ENCODE measurements at regions not wholly inside any gene's neighbourhood (a gene's known extent, or its start where the extent isn't known, plus 50 kb on each side); places are given as distances from the start of the nearest gene placed in this dataset.

DNA sequence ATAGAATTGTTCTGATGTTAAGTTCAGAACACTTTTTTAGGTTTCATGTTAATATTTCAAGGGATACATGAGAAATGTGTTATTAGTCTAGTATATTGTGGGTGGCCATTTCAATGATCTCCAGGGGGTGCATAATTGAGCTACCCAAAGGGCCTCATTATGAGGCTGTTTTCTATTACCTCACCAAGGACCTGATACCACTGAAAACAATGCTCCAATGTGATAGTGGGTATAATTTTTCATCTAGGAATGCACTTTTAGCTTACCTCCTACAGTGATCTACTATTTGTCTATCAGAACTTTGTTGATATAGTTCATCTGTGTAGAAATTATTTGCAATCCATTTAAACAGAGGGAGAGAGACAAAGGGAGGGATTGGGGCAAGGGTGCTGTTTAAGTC lies 106.8 kb upstream of the HS3ST5 start:
- Mint-ChIP-seq H3K4me3 (ENCODE audit: unreplicated experiment) (no peak overlapping the region), H3K27ac (ENCODE audit: unreplicated experiment) (no peak overlapping the region), H3K9me3 (ENCODE audit: unreplicated experiment) (no peaks in the 10 kb centered on the region), H3K4me1 (ENCODE audit: low read depth, unreplicated experiment) (no peaks in the 10 kb centered on the region), H3K27me3 (ENCODE audit: low read depth, unreplicated experiment) (peaks cover 4% of the 10 kb centered on the region), H3K36me3 (ENCODE audit: low read depth, unreplicated experiment) (no peaks in the 10 kb centered on the region)
- no peaks in the 10 kb centered on the region for H4K20me1 ChIP-seq (ENCODE audit: insufficient read depth, low read length)
- H3K4me1 ChIP-seq (ENCODE audit: insufficient read depth, low read length) = no peaks in the 10 kb centered on the region
- no peak overlapping the region for H2AFZ ChIP-seq (ENCODE audit: low read depth, low read length)
- H3K27me3 ChIP-seq (ENCODE audit: insufficient read depth, low read length) = no peaks in the 10 kb centered on the region
- H3K9me3 ChIP-seq (ENCODE audit: insufficient read depth, low read depth, low read length) = no peaks in the 10 kb centered on the region
- H3K4me2 ChIP-seq (ENCODE audit: low read length) = no peak overlapping the region
- FAIRE-seq (no peak), DNase-seq (ENCODE audit: low read depth) (no peak)
- no peak overlapping the region for H3K27ac ChIP-seq (ENCODE audit: low read depth, low read length)
- no peak overlapping the region for H3K9ac ChIP-seq (ENCODE audit: low read length)
- H3K36me3 ChIP-seq (ENCODE audit: insufficient read depth, low read length) = no peaks in the 10 kb centered on the region
- TF ChIP-seq, protein P1, sequence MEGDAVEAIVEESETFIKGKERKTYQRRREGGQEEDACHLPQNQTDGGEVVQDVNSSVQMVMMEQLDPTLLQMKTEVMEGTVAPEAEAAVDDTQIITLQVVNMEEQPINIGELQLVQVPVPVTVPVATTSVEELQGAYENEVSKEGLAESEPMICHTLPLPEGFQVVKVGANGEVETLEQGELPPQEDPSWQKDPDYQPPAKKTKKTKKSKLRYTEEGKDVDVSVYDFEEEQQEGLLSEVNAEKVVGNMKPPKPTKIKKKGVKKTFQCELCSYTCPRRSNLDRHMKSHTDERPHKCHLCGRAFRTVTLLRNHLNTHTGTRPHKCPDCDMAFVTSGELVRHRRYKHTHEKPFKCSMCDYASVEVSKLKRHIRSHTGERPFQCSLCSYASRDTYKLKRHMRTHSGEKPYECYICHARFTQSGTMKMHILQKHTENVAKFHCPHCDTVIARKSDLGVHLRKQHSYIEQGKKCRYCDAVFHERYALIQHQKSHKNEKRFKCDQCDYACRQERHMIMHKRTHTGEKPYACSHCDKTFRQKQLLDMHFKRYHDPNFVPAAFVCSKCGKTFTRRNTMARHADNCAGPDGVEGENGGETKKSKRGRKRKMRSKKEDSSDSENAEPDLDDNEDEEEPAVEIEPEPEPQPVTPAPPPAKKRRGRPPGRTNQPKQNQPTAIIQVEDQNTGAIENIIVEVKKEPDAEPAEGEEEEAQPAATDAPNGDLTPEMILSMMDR (IDR thresholded peaks at IDR 0.05; ENCODE audit: insufficient read depth, low read depth, low read length) = no peak
- TF ChIP-seq EZH2 (IDR thresholded peaks at IDR 0.05; ENCODE audit: insufficient read depth, low read length) = no peak
- no peak overlapping the region for H3K4me3 ChIP-seq (ENCODE audit: insufficient read depth, low read depth, low read length)
- H3K79me2 ChIP-seq (ENCODE audit: insufficient read depth, low read length) = no peaks in the 10 kb centered on the region

DNA sequence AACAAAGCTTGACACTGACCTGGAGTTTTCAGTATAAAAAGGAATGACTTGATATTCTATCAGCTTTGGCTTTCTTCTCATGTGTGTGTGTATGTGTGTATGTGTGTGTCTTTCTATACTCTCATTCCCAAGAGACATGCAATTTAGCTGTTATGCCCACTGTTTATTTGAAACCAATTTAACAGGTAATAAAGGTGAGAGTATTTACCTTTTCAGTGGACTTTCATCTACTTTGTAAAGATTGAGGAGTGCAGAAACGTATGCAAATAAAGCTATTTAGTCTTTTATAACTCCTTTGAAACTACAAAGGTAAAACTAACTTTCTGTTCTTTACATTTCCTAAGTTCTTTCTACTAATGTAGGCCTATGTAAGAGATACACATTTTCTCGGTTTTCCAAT lies 103.5 kb upstream of the HS3ST5 start:
- H2AFZ ChIP-seq (ENCODE audit: low read depth, low read length) = no peak overlapping the region
- peaks cover 4% of the 10 kb centered on the region for H3K27me3 Mint-ChIP-seq (ENCODE audit: low read depth, unreplicated experiment)
- H3K4me2 ChIP-seq (ENCODE audit: low read length) = no peak overlapping the region
- no peak overlapping the region for H3K27ac Mint-ChIP-seq (ENCODE audit: unreplicated experiment)
- no peaks in the 10 kb centered on the region for H3K4me1 ChIP-seq (ENCODE audit: insufficient read depth, low read length)
- no peaks in the 10 kb centered on the region for H3K79me2 ChIP-seq (ENCODE audit: insufficient read depth, low read length)
- FAIRE-seq (no peak), DNase-seq (ENCODE audit: low read depth) (no peak)
- no peaks in the 10 kb centered on the region for H3K36me3 ChIP-seq (ENCODE audit: insufficient read depth, low read length)
- no peak overlapping the region for H3K4me3 Mint-ChIP-seq (ENCODE audit: unreplicated experiment)
- no peak overlapping the region for H3K4me3 ChIP-seq (ENCODE audit: insufficient read depth, low read depth, low read length)
- H3K9me3 ChIP-seq (ENCODE audit: insufficient read depth, low read depth, low read length) = no peaks in the 10 kb centered on the region
- no peak overlapping the region for H3K9ac ChIP-seq (ENCODE audit: low read length)
- no peaks in the 10 kb centered on the region for H4K20me1 ChIP-seq (ENCODE audit: insufficient read depth, low read length)
- H3K27ac ChIP-seq (ENCODE audit: low read depth, low read length) = no peak overlapping the region
- no peaks in the 10 kb centered on the region for H3K9me3 Mint-ChIP-seq (ENCODE audit: unreplicated experiment)
- no peaks in the 10 kb centered on the region for H3K36me3 Mint-ChIP-seq (ENCODE audit: low read depth, unreplicated experiment)
- H3K27me3 ChIP-seq (ENCODE audit: insufficient read depth, low read length) = no peaks in the 10 kb centered on the region
- TF ChIP-seq, protein P1 (IDR thresholded peaks at IDR 0.05; ENCODE audit: insufficient read depth, low read depth, low read length) = no peak
- no peak for TF ChIP-seq EZH2 (IDR thresholded peaks at IDR 0.05; ENCODE audit: insufficient read depth, low read length)
- no peaks in the 10 kb centered on the region for H3K4me1 Mint-ChIP-seq (ENCODE audit: low read depth, unreplicated experiment)

DNA sequence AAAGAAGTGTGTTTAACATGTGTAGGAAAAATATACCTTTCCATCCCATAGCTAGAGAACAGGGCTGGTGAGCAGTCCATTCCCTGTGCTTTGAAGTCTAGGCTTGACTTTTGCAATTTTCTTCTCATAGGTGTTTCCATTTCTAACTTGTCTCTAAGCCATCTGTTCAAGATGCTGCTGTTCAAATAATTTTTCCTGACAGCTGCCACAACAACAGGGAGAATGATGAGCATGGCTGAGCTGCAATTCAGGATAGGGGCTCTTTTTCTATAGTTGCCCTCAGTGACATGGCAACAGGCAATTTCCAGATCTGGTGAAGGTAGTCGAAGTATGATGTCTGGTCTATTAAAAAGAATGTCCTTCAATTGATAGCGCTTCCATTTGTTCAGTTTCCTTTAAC lies 103.0 kb upstream of the HS3ST5 start:
- H3K9me3 ChIP-seq (ENCODE audit: insufficient read depth, low read depth, low read length) = no peaks in the 10 kb centered on the region
- no peaks in the 10 kb centered on the region for H4K20me1 ChIP-seq (ENCODE audit: insufficient read depth, low read length)
- no peak overlapping the region for H2AFZ ChIP-seq (ENCODE audit: low read depth, low read length)
- no peak overlapping the region for H3K27ac Mint-ChIP-seq (ENCODE audit: unreplicated experiment)
- no peaks in the 10 kb centered on the region for H3K79me2 ChIP-seq (ENCODE audit: insufficient read depth, low read length)
- H3K4me3 ChIP-seq (ENCODE audit: insufficient read depth, low read depth, low read length) = no peak overlapping the region
- no peak overlapping the region for H3K4me3 Mint-ChIP-seq (ENCODE audit: unreplicated experiment)
- H3K36me3 ChIP-seq (ENCODE audit: insufficient read depth, low read length) = no peaks in the 10 kb centered on the region
- no peaks in the 10 kb centered on the region for H3K27me3 ChIP-seq (ENCODE audit: insufficient read depth, low read length)
- H3K4me2 ChIP-seq (ENCODE audit: low read length) = no peak overlapping the region
- peaks cover 4% of the 10 kb centered on the region for H3K27me3 Mint-ChIP-seq (ENCODE audit: low read depth, unreplicated experiment)
- H3K4me1 Mint-ChIP-seq (ENCODE audit: low read depth, unreplicated experiment) = no peaks in the 10 kb centered on the region
- H3K36me3 Mint-ChIP-seq (ENCODE audit: low read depth, unreplicated experiment) = no peaks in the 10 kb centered on the region
- no peak for TF ChIP-seq EZH2 (IDR thresholded peaks at IDR 0.05; ENCODE audit: insufficient read depth, low read length)
- TF ChIP-seq, protein P1 (IDR thresholded peaks at IDR 0.05; ENCODE audit: insufficient read depth, low read depth, low read length) = no peak
- no peaks in the 10 kb centered on the region for H3K4me1 ChIP-seq (ENCODE audit: insufficient read depth, low read length)
- no peaks in the 10 kb centered on the region for H3K9me3 Mint-ChIP-seq (ENCODE audit: unreplicated experiment)
- H3K9ac ChIP-seq (ENCODE audit: low read length) = no peak overlapping the region
- no peak for FAIRE-seq
- DNase-seq (ENCODE audit: low read depth) = no peak
- H3K27ac ChIP-seq (ENCODE audit: low read depth, low read length) = no peak overlapping the region

Data from astrocyte (in vitro differentiated cells and primary cell).